ENCODE measurements at regions not wholly inside any gene's neighbourhood (a gene's known extent, or its start where the extent isn't known, plus 50 kb on each side); places are given as distances from the start of the nearest gene placed in this dataset.

GRCh38 chr3:174424656-174425055 lies 434.5 kb upstream of the NAALADL2 start:
- TF ChIP-seq POLR2A (IDR thresholded peaks at IDR 0.05) (no peak), CTCF (IDR thresholded peaks at IDR 0.05) (no peak), POLR2AphosphoS5 (IDR thresholded peaks at IDR 0.05; ENCODE audit: insufficient read depth in 1 of 2, low read depth in 1 of 2) (no peak)
- Histone ChIP-seq H3K4me3 (no peak overlapping the region), H3K36me3 (no peaks in the 10 kb centered on the region), H3K27me3 (no peaks in the 10 kb centered on the region), H3K9me3 (no peaks in the 10 kb centered on the region), H3K4me1 (no peaks in the 10 kb centered on the region), H3K27ac (no peak overlapping the region)
- intact Hi-C loops (cut with DNase I): no loop called here
- DNase-seq (ENCODE audit: extremely low spot score in 2 of 2): no peak

- Histone ChIP-seq H3K27ac (no peak overlapping the region), H3K27me3 (no peaks in the 10 kb centered on the region), H3K36me3 (no peaks in the 10 kb centered on the region), H3K4me1 (no peaks in the 10 kb centered on the region), H3K9me3 (no peaks in the 10 kb centered on the region), H3K4me3 (no peak overlapping the region)
- TF ChIP-seq CTCF (IDR thresholded peaks at IDR 0.05) (no peak), POLR2A (IDR thresholded peaks at IDR 0.05) (no peak), POLR2AphosphoS5 (IDR thresholded peaks at IDR 0.05; ENCODE audit: insufficient read depth in 1 of 2, low read depth in 1 of 2) (no peak)
- no peak for DNase-seq (ENCODE audit: extremely low spot score in 2 of 2)
- intact Hi-C loops (cut with DNase I): no loop called here
Measured at GRCh38 chr3:174425422-174425821, 433.7 kb upstream of the NAALADL2 start.

- Histone ChIP-seq H3K36me3 (no peaks in the 10 kb centered on the region), H3K9me3 (no peaks in the 10 kb centered on the region), H3K27me3 (no peaks in the 10 kb centered on the region), H3K4me1 (no peaks in the 10 kb centered on the region), H3K4me3 (no peak overlapping the region), H3K27ac (no peak overlapping the region)
- DNase-seq (ENCODE audit: extremely low spot score in 2 of 2): no peak
- intact Hi-C loops (cut with DNase I): no loop called here
- TF ChIP-seq POLR2A (IDR thresholded peaks at IDR 0.05) (no peak), CTCF (IDR thresholded peaks at IDR 0.05) (no peak), POLR2AphosphoS5 (IDR thresholded peaks at IDR 0.05; ENCODE audit: insufficient read depth in 1 of 2, low read depth in 1 of 2) (no peak)
Measured at GRCh38 chr3:174430986-174431385, 428.1 kb upstream of the NAALADL2 start.

GRCh38 chr3:174431717-174432116 lies 427.4 kb upstream of the NAALADL2 start:
- Histone ChIP-seq H3K4me3 (no peak overlapping the region), H3K9me3 (no peaks in the 10 kb centered on the region), H3K27ac (no peak overlapping the region), H3K4me1 (no peaks in the 10 kb centered on the region), H3K27me3 (no peaks in the 10 kb centered on the region), H3K36me3 (no peaks in the 10 kb centered on the region)
- TF ChIP-seq POLR2A (IDR thresholded peaks at IDR 0.05): no peak
- no peak for TF ChIP-seq CTCF (IDR thresholded peaks at IDR 0.05)
- no peak for TF ChIP-seq POLR2AphosphoS5 (IDR thresholded peaks at IDR 0.05; ENCODE audit: insufficient read depth in 1 of 2, low read depth in 1 of 2)
- intact Hi-C loops (cut with DNase I): no loop called here
- DNase-seq (ENCODE audit: extremely low spot score in 2 of 2): no peak

- TF ChIP-seq POLR2AphosphoS5 (IDR thresholded peaks at IDR 0.05; ENCODE audit: insufficient read depth in 1 of 2, low read depth in 1 of 2): no peak
- no peak for TF ChIP-seq POLR2A (IDR thresholded peaks at IDR 0.05)
- TF ChIP-seq CTCF (IDR thresholded peaks at IDR 0.05): no peak
- Histone ChIP-seq H3K36me3 (no peaks in the 10 kb centered on the region), H3K4me1 (peaks cover 9% of the 10 kb centered on the region), H3K4me3 (no peak overlapping the region), H3K9me3 (no peaks in the 10 kb centered on the region), H3K27me3 (no peaks in the 10 kb centered on the region), H3K27ac (no peak overlapping the region)
- intact Hi-C loops (cut with DNase I): no loop called here
- no peak for DNase-seq (ENCODE audit: extremely low spot score in 2 of 2)
Measured at GRCh38 chr3:174436367-174436766, 422.8 kb upstream of the NAALADL2 start.

Measured in vagina (tissue), 2 donors.